ENCODE measurements at regions not wholly inside any gene's neighbourhood (a gene's known extent, or its start where the extent isn't known, plus 50 kb on each side); places are given as distances from the start of the nearest gene placed in this dataset.

DNA sequence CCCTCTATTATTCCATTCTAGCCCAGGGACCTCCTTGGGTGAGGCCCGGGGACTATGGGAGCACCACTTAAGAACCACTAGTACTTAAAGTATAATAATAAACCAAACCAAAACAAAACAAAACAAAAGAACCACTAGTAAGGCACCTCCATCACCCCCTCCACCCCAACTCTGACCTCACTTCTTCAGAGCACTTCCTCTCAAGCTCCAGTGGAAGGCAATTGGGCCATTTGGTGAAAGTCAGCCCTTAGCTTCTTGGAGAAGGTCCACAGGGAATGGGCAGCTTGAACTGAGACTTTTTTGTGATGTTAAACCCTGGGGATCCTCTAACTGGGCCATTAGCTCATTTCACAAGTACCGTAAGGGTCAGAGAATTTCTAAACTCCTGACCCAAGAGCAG lies 237.3 kb downstream of the RHOU start:
- TF ChIP-seq CTCF (IDR thresholded peaks at IDR 0.05) = no peak
- TF ChIP-seq POLR2A (IDR thresholded peaks at IDR 0.05) = no peak
